ACHN (cell line): ENCODE measurements at regions not wholly inside any gene's neighbourhood (a gene's known extent, or its start where the extent isn't known, plus 50 kb on each side); places are given as distances from the start of the nearest gene placed in this dataset.

Experiments
- DNase-seq: peaks from one replicate; pipeline ENCODE4 v3.0.0-alpha.2; 2015
- in situ Hi-C: cut with HindIII; loops from 2 replicates; pipeline ENCODE4 v1.10.0; 2017; ENCODE audit warnings: low sequenced_read_pairs, low pct_ligation_motif_present, low pct_unique_long_range_greater_than_20kb

DNA sequence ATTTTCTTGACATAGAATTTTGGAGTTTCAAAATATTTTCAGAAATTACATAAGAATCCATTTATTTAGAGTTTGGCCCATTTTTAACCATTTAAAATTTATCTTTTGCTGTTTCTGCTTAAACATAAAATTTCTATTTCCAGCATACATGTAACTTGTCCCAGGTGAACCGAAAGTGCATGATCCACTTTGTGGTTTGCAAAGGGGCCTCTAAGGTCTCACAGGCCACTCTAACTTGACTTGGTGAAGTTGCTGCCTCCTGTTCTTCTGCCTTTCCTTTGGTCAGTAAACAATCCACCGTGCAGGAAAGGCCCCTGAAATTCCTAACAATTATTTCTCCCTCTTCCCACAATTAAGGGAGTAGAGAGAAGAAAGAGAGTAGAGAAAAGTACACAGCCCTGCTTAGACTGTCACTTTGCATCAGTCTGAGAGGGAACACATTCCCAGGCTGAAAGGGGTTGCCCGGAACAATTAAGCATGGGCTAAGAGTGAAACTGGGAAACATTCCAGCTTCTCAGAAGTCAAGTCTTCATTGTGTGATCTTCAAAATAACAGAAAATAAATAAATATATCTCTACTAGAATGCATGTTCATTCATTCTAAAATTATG lies 79.5 kb upstream of the SEMA3A start:
- DNase-seq = no peak
- in situ Hi-C loops = no loop called here

DNA sequence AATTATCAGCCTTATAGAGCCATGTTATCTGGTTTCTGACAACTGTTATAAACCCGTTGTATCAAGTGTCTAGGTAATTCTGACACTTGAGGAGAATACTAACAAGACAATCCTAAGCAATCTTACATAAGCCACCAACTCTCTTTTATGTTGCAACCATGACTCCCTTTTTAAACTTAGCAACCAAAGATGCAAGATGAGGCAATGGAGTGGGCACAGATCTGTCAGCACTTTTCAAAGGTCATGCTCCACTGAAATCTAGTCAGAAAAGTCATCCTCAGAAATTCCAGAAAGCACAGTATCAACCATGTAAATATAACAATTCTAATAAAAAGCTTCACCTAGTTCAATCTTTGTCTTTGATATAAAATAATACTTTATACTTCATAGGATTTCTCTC lies 77.0 kb upstream of the SEMA3A start:
- in situ Hi-C loops = no loop called here
- DNase-seq = no peak

DNA sequence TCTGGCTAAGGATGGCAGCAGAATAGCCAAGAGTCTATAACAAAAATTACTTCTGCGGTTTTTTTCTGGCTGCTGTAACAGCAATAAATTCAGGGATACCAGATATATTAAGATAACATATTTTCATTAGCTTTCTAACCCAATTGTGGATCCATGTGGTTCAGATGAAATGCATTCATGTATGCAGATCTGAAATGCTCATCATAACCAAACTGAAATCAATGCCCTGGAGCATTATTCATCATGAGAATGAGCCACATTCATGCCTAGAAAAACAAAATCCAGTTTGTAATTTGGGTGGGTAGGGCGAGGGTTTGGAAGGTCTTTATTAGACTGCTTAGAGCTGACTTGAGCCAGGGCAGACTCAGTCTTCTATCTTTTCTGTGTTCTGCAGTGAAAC lies 69.8 kb upstream of the SEMA3A start:
- DNase-seq = no peak
- in situ Hi-C loops = no loop called here

DNA sequence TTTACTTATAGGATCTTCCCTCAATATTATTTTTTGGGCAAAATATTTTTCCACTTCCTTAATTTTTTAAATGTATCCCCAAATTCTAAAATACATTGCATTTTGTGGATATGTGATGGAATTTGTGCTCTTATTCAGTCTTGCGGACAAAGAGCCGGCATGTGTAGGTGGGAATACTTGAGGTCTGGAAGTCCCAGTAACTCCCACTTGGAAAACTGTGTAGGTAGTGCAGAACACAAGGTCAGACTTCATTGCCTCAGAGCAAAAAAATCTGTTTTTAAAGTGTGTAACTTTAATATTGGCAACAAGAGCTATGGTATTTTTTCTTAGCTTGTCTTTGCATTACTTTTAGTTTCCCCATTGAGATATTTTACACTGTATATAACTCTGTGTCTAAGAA lies 68.5 kb upstream of the SEMA3A start:
- in situ Hi-C loops = no loop called here
- no peak for DNase-seq

GRCh38 chr7:84261509-84261908 lies 66.9 kb upstream of the SEMA3A start:
- in situ Hi-C loops = no loop called here
- no peak for DNase-seq

GRCh38 chr7:84258628-84259027 lies 64.0 kb upstream of the SEMA3A start:
- in situ Hi-C loops = loop anchor here (10.0 kb wide), 1 partner anchor 756 kb away; no protein-coding TSS in a partner anchor
- no peak for DNase-seq

DNA sequence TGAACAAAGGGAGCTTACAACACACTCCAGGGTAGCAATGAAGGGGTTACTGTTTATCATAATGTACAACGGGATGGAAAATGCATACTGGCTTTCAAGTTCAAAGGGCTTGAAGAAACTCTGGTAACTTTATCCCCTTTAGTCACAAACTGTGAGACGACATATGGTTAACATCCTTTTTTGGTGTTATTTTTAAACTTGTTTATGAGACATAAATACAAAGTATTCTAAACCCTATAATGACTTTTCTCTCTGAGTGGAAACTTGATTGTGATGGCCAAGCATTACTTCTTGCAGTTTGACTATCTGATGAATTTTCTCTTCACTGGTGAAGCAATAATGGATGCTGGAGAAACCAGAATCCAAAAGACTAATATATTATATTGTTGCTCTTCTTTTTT lies 62.0 kb upstream of the SEMA3A start:
- in situ Hi-C loops = loop anchor here (10.0 kb wide), 1 partner anchor 758 kb away; no protein-coding TSS in a partner anchor
- no peak for DNase-seq

DNA sequence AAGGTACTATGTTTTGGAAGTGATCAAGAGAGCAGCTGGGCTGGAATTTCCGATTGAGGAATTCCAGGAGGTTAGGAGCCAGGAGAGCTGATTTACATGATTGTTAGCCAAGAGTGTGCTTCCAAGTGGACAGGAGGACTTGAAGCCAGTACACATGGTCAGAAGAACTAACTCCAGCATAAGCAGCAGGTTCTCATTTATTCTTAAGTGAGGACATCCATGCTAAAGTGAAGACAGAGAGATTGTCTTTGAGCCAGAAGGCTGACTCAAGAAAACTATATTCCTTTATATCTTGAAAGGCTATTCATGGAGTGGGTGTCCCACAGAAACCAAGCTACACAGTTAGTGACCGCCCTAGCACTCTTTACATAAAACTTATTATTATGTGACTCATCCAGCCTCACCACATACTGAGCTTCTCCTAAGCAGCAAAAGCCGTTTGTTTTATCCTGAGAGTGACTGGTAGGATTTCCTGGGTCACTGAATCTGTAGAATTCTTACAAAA lies 56.7 kb upstream of the SEMA3A start:
- in situ Hi-C loops = loop anchor here (10.0 kb wide), 1 partner anchor 763 kb away; no protein-coding TSS in a partner anchor
- DNase-seq = peak; percentile 68

GRCh38 chr7:84250452-84250851 lies 55.9 kb upstream of the SEMA3A start:
- in situ Hi-C loops = loop anchor here (10.0 kb wide), 1 partner anchor 764 kb away; no protein-coding TSS in a partner anchor
- no peak for DNase-seq

DNA sequence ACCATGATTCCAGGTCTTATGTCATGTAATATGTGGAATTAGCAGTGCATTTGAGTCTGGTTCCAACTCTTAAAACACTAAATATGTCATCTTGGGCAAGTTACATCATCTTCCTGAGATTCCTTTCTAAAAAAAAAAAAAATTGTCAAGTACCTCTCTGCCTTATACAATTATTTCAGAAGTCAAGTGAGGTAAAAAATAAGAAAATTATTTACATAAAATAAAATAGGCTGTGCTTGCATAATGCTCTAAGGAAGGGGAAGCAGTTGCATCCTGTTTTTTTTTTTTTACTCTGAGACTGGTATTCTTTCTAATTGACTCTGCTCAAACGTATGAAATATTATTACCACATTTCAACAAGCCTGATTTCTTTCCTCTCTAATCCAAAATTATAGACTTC lies 55.1 kb upstream of the SEMA3A start:
- DNase-seq = no peak
- in situ Hi-C loops = loop anchor here (10.0 kb wide), 1 partner anchor 765 kb away; no protein-coding TSS in a partner anchor

- in situ Hi-C loops = no loop called here
- no peak for DNase-seq
These were observed 54.3 kb upstream of the SEMA3A start for GRCh38 chr7:84248843-84249242.

GRCh38 chr7:84248267-84248666 lies 53.7 kb upstream of the SEMA3A start:
- no peak for DNase-seq
- in situ Hi-C loops = no loop called here

GRCh38 chr7:84247591-84247990 lies 53.0 kb upstream of the SEMA3A start:
- DNase-seq = peak; percentile 32
- in situ Hi-C loops = no loop called here

GRCh38 chr7:84245835-84246234 lies 51.2 kb upstream of the SEMA3A start:
- no peak for DNase-seq
- in situ Hi-C loops = no loop called here
